Heart left ventricle (tissue), 16 donors: ENCODE measurements at regions not wholly inside any gene's neighbourhood (a gene's known extent, or its start where the extent isn't known, plus 50 kb on each side); places are given as distances from the start of the nearest gene placed in this dataset.
"Not testable (repeated sequence)": the region's sequence is repeated elsewhere in the genome, so short reads cannot be mapped to it uniquely, and the experiment has no call there.

ENCODE experiments used
- ATAC-seq, 4 donors: fragments of 200-7000 bp; cut with Tn5 transposase; one replicate each; pipeline ENCODE4 v1.9.1; 2020 to 2022; ENCODE audit warnings: moderate library complexity in 4 of 4, mild to moderate bottlenecking in 3 of 4, moderate number of reproducible peaks in 1 of 4
- DNase-seq, 5 donors: peaks; one replicate each; pipeline ENCODE4 v3.0.0-alpha.2; 2020
- H3K27ac ChIP-seq, 12 donors: fragments of 200-600 bp; sonication (generic) in 4 of 12; one replicate each; pipeline versions ENCODE4 v1.5.0 to v1.8.0; 2016 to 2022; ENCODE audit warnings: mild to moderate bottlenecking in 2 of 12
- H3K27me3 ChIP-seq, 9 donors: fragments of 200-600 bp; sonication (generic) in 2 of 9; one replicate each; pipeline versions ENCODE4 v1.5.1 to v1.8.0; 2016 to 2022; ENCODE audit warnings: mild to moderate bottlenecking in 3 of 9
- H3K36me3 ChIP-seq, 9 donors: fragments of 200-600 bp; sonication (generic) in 2 of 9; one replicate each; pipeline versions ENCODE4 v1.5.0 to v1.8.0; 2018 to 2022; ENCODE audit warnings: mild to moderate bottlenecking in 2 of 9
- H3K4me1 ChIP-seq, 12 donors: fragments of 200-600 bp; sonication (generic) in 4 of 12; one replicate each; pipeline versions ENCODE4 v1.5.0 to v1.8.0; 2016 to 2022; ENCODE audit warnings: mild to moderate bottlenecking in 3 of 12
- H3K4me3 ChIP-seq, 12 donors: fragments of 200-600 bp; sonication (generic) in 4 of 12; one replicate each; pipeline versions ENCODE4 v1.5.0 to v1.8.0; 2017 to 2022; ENCODE audit warnings: mild to moderate bottlenecking in 9 of 12, moderate library complexity in 4 of 12
- H3K9me3 ChIP-seq, 12 donors: fragments of 200-600 bp; sonication (generic) in 4 of 12; one replicate each; pipeline versions ENCODE4 v1.5.0 to v1.8.0; 2016 to 2022; ENCODE audit warnings: mild to moderate bottlenecking in 1 of 12
- CTCF ChIP-seq, 12 donors: fragments of 200-600 bp; sonication (generic) in 4 of 12; IDR thresholded peaks; one replicate each; pipeline versions ENCODE4 v1.5.0 to v1.8.0; 2018 to 2022; ENCODE audit warnings: antibody characterized with exemption in 12 of 12, mild to moderate bottlenecking in 5 of 12
- POLR2A ChIP-seq, 2 donors: fragments of 450-650 bp; IDR thresholded peaks; one replicate each; pipeline ENCODE4 v1.6.1; 2017; ENCODE audit warnings: antibody characterized with exemption in 2 of 2, mild to moderate bottlenecking in 2 of 2, moderate library complexity in 2 of 2
- WGBS, 4 donors: extraction: QIAGEN DNeasy Blood & Tissue Kit in 2 of 4; methylation state at CpG; one replicate each; pipeline versions ENCODE4 v1.1.5 to v1.1.7; 2013 to 2018; 5-methylcytosine and 5-hydroxymethylcytosine counted together
- intact Hi-C, 10 donors: fragments of 100-400 bp; cut with DNase I; formaldehyde crosslinking; loops; one replicate each; pipeline versions ENCODE4 v1.11.1 to v1.14.2; 2022
- donor health status: ischemic (EF 13 %, LVEDD 7.1; RV severe dilation, severe dysfunction).
- donor health status: healthy with polysubstance abuse.
- donor health status: DM: no; HTN: yes; CAD: no.
- donor health status: DM: no; HTN: no; CAD: no.
- donor health status: ischemic (EF 25% LVEDD 6.9; RV normal size, moderate dysfunction).
- donor health status: ischemic (EF 25% LVEDD 5.7; RV mildly dilated, moderate dysfunction).
- donor health status: healthy.
- donor health status: DM: yes; HTN: yes; CAD: no.
- donor health status: ischemic (EF 35%, LVEDD 5.7; RV mildly dilated, moderate dysfunction).
- donor health status: nonischemic (EF 11% LVEDD 7.7; RV severe dilation, severe dysfunction).
- donor health status: DM: yes; HTN: yes; CAD: no.
- donor health status: PGD.
- donor health status: ischemic (EF 29% LVEDD 5.4; RV normal size, mild dysfunction).
- donor health status: nonischemic (EF 23%, LVEDD 6.1; RV moderate dilation, normal function).

- H3K27ac ChIP-seq, result peak overlapping the region in 1 of 12 donors; percentile 86
- no peak overlapping the region for H3K4me3 ChIP-seq
- no peaks in the 10 kb centered on the region for H3K9me3 ChIP-seq
- intact Hi-C loops, result no loop called here
- peaks cover 0 to 13% (median 0%) of the 10 kb centered on the region in 9 donors for H3K27me3 ChIP-seq
- WGBS, 4 donors, result 76 to 82% (median 80%) methylated on average over 10 of the region's 10 CpGs
- H3K36me3 ChIP-seq, result no peaks in the 10 kb centered on the region
- H3K4me1 ChIP-seq, result peaks cover 0 to 22% (median 2%) of the 10 kb centered on the region in 12 donors
- TF ChIP-seq POLR2A (IDR thresholded peaks at IDR 0.05) (no peak), CTCF (IDR thresholded peaks at IDR 0.05) (no peak)
- DNase-seq, result peak in 1 of 5 donors; percentile 25
- no peak for ATAC-seq
These were observed 69.5 kb upstream of the CFAP46 start for GRCh38 chr10:133011882-133012281.

GRCh38 chr10:133011393-133011792 is 69.0 kb upstream of the CFAP46 start:
- H3K4me3 ChIP-seq, H3K36me3 ChIP-seq, ATAC-seq, DNase-seq, H3K27ac ChIP-seq, H3K9me3 ChIP-seq, intact Hi-C loops: not testable (repeated sequence)
- peaks cover 0 to 13% (median 0%) of the 10 kb centered on the region in 9 donors for H3K27me3 ChIP-seq
- peaks cover 0 to 22% (median 2%) of the 10 kb centered on the region in 12 donors for H3K4me1 ChIP-seq
- 80 to 89% (median 82%) methylated on average over 9 of the region's 9 CpGs for WGBS, 4 donors

- peaks cover 0 to 22% (median 2%) of the 10 kb centered on the region in 12 donors for H3K4me1 ChIP-seq
- DNase-seq, intact Hi-C loops, H3K4me3 ChIP-seq, H3K36me3 ChIP-seq, H3K9me3 ChIP-seq, ATAC-seq, H3K27ac ChIP-seq: not testable (repeated sequence)
- H3K27me3 ChIP-seq, result peaks cover 0 to 13% (median 0%) of the 10 kb centered on the region in 9 donors
- 87 to 94% (median 92%) methylated on average over 6 of the region's 6 CpGs for WGBS, 4 donors
These were observed 68.4 kb upstream of the CFAP46 start for GRCh38 chr10:133010843-133011179.

GRCh38 chr10:133010095-133010842 is 67.9 kb upstream of the CFAP46 start:
- peak in 1 of 4 donors; percentile 5 for ATAC-seq

More at GRCh38 chr10:133010095-133010842, 67.9 kb upstream of the CFAP46 start:
- Histone ChIP-seq H3K36me3 (no peaks in the 10 kb centered on the region), H3K4me3 (peak overlapping the region in 2 of 12 donors; percentile 20 to 43), H3K27ac (peak overlapping the region in 6 of 12 donors; percentile 6 to 83 (median 59)), H3K9me3 (no peaks in the 10 kb centered on the region), H3K27me3 (peaks cover 0 to 14% (median 0%) of the 10 kb centered on the region in 9 donors), H3K4me1 (peaks cover 0 to 22% (median 2%) of the 10 kb centered on the region in 12 donors)
- no peak for DNase-seq
- intact Hi-C loops, result no loop called here
- TF ChIP-seq CTCF (IDR thresholded peaks at IDR 0.05) (no peak), POLR2A (IDR thresholded peaks at IDR 0.05) (no peak)
- WGBS, 4 donors, result 77 to 87% (median 85%) methylated on average over 20 to 23 of the region's 23 CpGs
